H1 (cell line): ENCODE measurements at regions not wholly inside any gene's neighbourhood (a gene's known extent, or its start where the extent isn't known, plus 50 kb on each side); places are given as distances from the start of the nearest gene placed in this dataset.

ENCODE experiments used
- CBX5 ChIP-seq: fragments of 300-800, 300-1000 bp; sonication (generic); IDR thresholded peaks from 2 replicates; pipeline ENCODE4 v1.7.1; 2016; ENCODE audit warnings: antibody characterized with exemption, low read length, low read depth
- EP300 ChIP-seq, 2 experiments: IDR thresholded peaks; 1 replicate in 1 of 2; 2 replicates in 1 of 2; pipeline ENCODE4 v1.6.1; 2011 to 2012; ENCODE audit warnings: low read depth in 2 of 2, low read length in 2 of 2, mild to moderate bottlenecking in 2 of 2, borderline replicate concordance in 1 of 2, inconsistent platforms in 1 of 2, moderate library complexity in 1 of 2
- GABPA ChIP-seq: IDR thresholded peaks from 2 replicates; pipeline ENCODE4 v1.6.1; 2011; ENCODE audit warnings: mild to moderate bottlenecking, low read length, moderate library complexity, borderline replicate concordance; ENCODE audit not compliant: insufficient read depth
- JUND ChIP-seq: IDR thresholded peaks from 2 replicates; pipeline ENCODE4 v1.6.1; 2011; ENCODE audit warnings: mild to moderate bottlenecking, improper control_type of control experiment, low read length
- KDM1A ChIP-seq: fragments of 200-600, 300-600 bp; sonication (generic); IDR thresholded peaks from 2 replicates; pipeline ENCODE4 v1.7.1; 2016; ENCODE audit warnings: mild to moderate bottlenecking, low read length, borderline replicate concordance
- MAFK ChIP-seq: IDR thresholded peaks from 2 replicates; pipeline ENCODE4 v1.6.1; 2012; ENCODE audit warnings: low read depth, mild to moderate bottlenecking, improper control_type of control experiment, low read length
- NRF1 ChIP-seq: IDR thresholded peaks from 2 replicates; pipeline ENCODE4 v1.6.1; 2011; ENCODE audit warnings: mild to moderate bottlenecking, low read depth, low read length, improper control_type of control experiment
- RXRA ChIP-seq: IDR thresholded peaks from 2 replicates; pipeline ENCODE4 v1.6.1; 2011; ENCODE audit warnings: low read depth, mild to moderate bottlenecking, low read length, moderate library complexity; ENCODE audit not compliant: insufficient read depth
- TAF1 ChIP-seq: IDR thresholded peaks from 2 replicates; pipeline ENCODE4 v1.6.1; 2011; ENCODE audit warnings: mild to moderate bottlenecking, low read depth, low read length
- TF ChIP-seq, protein P1 (sequence below), 3 experiments: IDR thresholded peaks; 1 replicate in 2 of 3; 2 replicates in 1 of 3; pipeline versions ENCODE4 v1.5.1 to v1.6.1; 2011; ENCODE audit warnings: low read length in 3 of 3, mild to moderate bottlenecking in 3 of 3, inconsistent platforms in 2 of 3, low read depth in 1 of 3, moderate library complexity in 1 of 3; ENCODE audit not compliant: insufficient read depth in 1 of 3; ENCODE audit errors: control extremely low read depth in 1 of 3
- TF ChIP-seq, protein P2 (sequence below): IDR thresholded peaks from 2 replicates; pipeline ENCODE4 v1.6.1; 2011; ENCODE audit warnings: low read length, improper control_type of control experiment

DNA sequence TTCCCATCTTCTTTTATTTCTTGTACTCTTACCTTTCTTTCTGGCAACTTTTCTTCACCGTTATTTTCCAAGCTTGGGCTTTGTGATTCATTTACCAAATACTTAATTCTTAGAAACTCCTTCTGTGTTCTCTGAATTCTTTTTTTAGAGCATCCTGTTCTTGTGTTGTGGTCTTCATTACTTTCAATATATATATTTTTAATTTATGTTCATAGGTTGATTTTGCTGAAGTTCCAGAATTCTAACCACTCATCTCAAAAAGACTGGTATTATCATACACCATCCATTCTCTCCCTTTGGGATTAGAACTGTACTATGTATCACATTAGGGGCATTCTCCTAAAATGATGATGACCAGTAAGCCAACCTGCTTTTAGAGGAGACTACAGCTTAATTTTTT lies 362.3 kb upstream of the CBLB start:
- TF ChIP-seq GABPA (no peak), NRF1 (no peak), JUND (no peak), CBX5 (no peak), EP300 (IDR thresholded peaks at IDR 0.05; ENCODE audit: borderline replicate concordance in 1 of 2, low read depth in 2 of 2, low read length in 2 of 2) (no peak), MAFK (no peak), KDM1A (no peak), TAF1 (no peak), RXRA (no peak)
- TF ChIP-seq, protein P1, sequence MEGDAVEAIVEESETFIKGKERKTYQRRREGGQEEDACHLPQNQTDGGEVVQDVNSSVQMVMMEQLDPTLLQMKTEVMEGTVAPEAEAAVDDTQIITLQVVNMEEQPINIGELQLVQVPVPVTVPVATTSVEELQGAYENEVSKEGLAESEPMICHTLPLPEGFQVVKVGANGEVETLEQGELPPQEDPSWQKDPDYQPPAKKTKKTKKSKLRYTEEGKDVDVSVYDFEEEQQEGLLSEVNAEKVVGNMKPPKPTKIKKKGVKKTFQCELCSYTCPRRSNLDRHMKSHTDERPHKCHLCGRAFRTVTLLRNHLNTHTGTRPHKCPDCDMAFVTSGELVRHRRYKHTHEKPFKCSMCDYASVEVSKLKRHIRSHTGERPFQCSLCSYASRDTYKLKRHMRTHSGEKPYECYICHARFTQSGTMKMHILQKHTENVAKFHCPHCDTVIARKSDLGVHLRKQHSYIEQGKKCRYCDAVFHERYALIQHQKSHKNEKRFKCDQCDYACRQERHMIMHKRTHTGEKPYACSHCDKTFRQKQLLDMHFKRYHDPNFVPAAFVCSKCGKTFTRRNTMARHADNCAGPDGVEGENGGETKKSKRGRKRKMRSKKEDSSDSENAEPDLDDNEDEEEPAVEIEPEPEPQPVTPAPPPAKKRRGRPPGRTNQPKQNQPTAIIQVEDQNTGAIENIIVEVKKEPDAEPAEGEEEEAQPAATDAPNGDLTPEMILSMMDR (IDR thresholded peaks at IDR 0.05; ENCODE audit: control extremely low read depth in 1 of 3, insufficient read depth in 1 of 3, low read depth in 1 of 3, low read length in 3 of 3) = no peak
- TF ChIP-seq, protein P2, sequence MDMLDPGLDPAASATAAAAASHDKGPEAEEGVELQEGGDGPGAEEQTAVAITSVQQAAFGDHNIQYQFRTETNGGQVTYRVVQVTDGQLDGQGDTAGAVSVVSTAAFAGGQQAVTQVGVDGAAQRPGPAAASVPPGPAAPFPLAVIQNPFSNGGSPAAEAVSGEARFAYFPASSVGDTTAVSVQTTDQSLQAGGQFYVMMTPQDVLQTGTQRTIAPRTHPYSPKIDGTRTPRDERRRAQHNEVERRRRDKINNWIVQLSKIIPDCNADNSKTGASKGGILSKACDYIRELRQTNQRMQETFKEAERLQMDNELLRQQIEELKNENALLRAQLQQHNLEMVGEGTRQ = no peak
